H1 (cell line): ENCODE measurements at regions not wholly inside any gene's neighbourhood (a gene's known extent, or its start where the extent isn't known, plus 50 kb on each side); places are given as distances from the start of the nearest gene placed in this dataset.

Source experiments
- CTCF ChIA-PET: fragments of 300-600 bp; sonication (Branson Sonifier 250); formaldehyde crosslinking; loops from one replicate; lab custom pipeline; 2021; ENCODE audit not compliant: partially characterized antibody; lab: Charles Lee
- POLR2A ChIA-PET: fragments of 300-600 bp; sonication (Branson Sonifier 250); formaldehyde crosslinking; loops from one replicate; lab custom pipeline; 2021; ENCODE audit warnings: inconsistent platforms; ENCODE audit not compliant: partially characterized antibody; lab: Charles Lee
- DNase-seq, 2 experiments: peaks; one replicate each; pipeline versions ENCODE4 v3.0.0 to v3.0.0-alpha.2; 2010 to 2022; ENCODE audit warnings: low spot score in 2 of 2, low read depth in 1 of 2, mixed read lengths in 1 of 2
- FAIRE-seq: peaks from 2 replicates; lab custom pipeline; 2011; peaks lifted over from hg19 to GRCh38; lab: Jason Lieb, UNC
- H2AFZ ChIP-seq: 2 replicates; pipeline ENCODE4 v1.8.1; 2012; ENCODE audit warnings: low read length, inconsistent platforms
- H2AK5ac ChIP-seq: 2 replicates; pipeline ENCODE4 v1.6.1; 2013; ENCODE audit warnings: low read depth, low read length
- H2BK120ac ChIP-seq: replicated peaks from 2 replicates; pipeline ENCODE3; 2013; ENCODE audit warnings: low read depth, low read length, inconsistent platforms
- H2BK12ac ChIP-seq: 2 replicates; pipeline ENCODE4 v1.6.1; 2013; ENCODE audit warnings: low read depth, low read length
- H2BK15ac ChIP-seq: 2 replicates; pipeline ENCODE4 v1.6.1; 2013; ENCODE audit warnings: low read length
- H2BK20ac ChIP-seq: 2 replicates; pipeline ENCODE4 v1.6.1; 2013; ENCODE audit warnings: low read length
- H2BK5ac ChIP-seq: 2 replicates; pipeline ENCODE4 v1.6.1; 2013; ENCODE audit warnings: low read depth, low read length
- H3K14ac ChIP-seq: 2 replicates; pipeline ENCODE4 v1.6.1; 2013; ENCODE audit warnings: inconsistent platforms; ENCODE audit not compliant: insufficient read length
- H3K18ac ChIP-seq: 2 replicates; pipeline ENCODE4 v1.6.1; 2013; ENCODE audit warnings: low read length; ENCODE audit errors: extremely low read depth
- H3K23ac ChIP-seq: 2 replicates; pipeline ENCODE4 v1.6.1; 2013; ENCODE audit warnings: inconsistent platforms; ENCODE audit not compliant: insufficient read length
- H3K23me2 ChIP-seq: 2 replicates; pipeline ENCODE4 v1.6.1; 2013; ENCODE audit warnings: low read depth, low read length
- H3K27ac ChIP-seq: 2 replicates; pipeline ENCODE4 v1.6.1; 2011; ENCODE audit warnings: low read depth, low read length, inconsistent platforms
- H3K27me3 ChIP-seq, 4 experiments: replicated peaks in 1 of 4; 1 replicate in 1 of 4; 2 replicates in 3 of 4; pipeline versions ENCODE4 v1.6.1 to v1.8.1; 2011 to 2013; ENCODE audit warnings: low read length in 3 of 4, mild to moderate bottlenecking in 3 of 4, inconsistent platforms in 2 of 4, mixed read lengths in 2 of 4, moderate library complexity in 1 of 4; ENCODE audit not compliant: control insufficient read depth in 3 of 4, insufficient read depth in 3 of 4; ENCODE audit errors: extremely low read depth in 1 of 4
- H3K36me3 ChIP-seq, 4 experiments: 2 replicates each; pipeline versions ENCODE4 v1.6.1 to v1.8.1; 2011 to 2013; ENCODE audit warnings: mild to moderate bottlenecking in 4 of 4, low read length in 3 of 4, moderate library complexity in 2 of 4, control low read depth in 1 of 4, inconsistent platforms in 1 of 4; ENCODE audit not compliant: insufficient read depth in 4 of 4, control insufficient read depth in 2 of 4
- H3K4ac ChIP-seq: replicated peaks from 2 replicates; pipeline ENCODE3; 2013; ENCODE audit warnings: low read length, low read depth, mixed read lengths, inconsistent platforms; ENCODE audit not compliant: insufficient read length
- H3K4me1 ChIP-seq, 4 experiments: replicated peaks in 1 of 4; 1 replicate in 1 of 4; 2 replicates in 3 of 4; pipeline versions ENCODE4 v1.6.1 to v1.8.1; 2011 to 2013; ENCODE audit warnings: low read length in 3 of 4, inconsistent platforms in 2 of 4, mixed read lengths in 1 of 4; ENCODE audit not compliant: insufficient read depth in 4 of 4, control insufficient read depth in 3 of 4
- H3K4me2 ChIP-seq, 2 experiments: 2 replicates each; pipeline versions ENCODE4 v1.6.1 to v1.8.1; 2011 to 2013; ENCODE audit warnings: low read depth in 2 of 2, low read length in 2 of 2, control low read depth in 1 of 2, inconsistent platforms in 1 of 2, mild to moderate bottlenecking in 1 of 2; ENCODE audit not compliant: insufficient read depth in 1 of 2
- H3K4me3 ChIP-seq, 4 experiments: fragments of 200-600, 300-600 bp in 1 of 4; sonication (generic), shearing (Covaris generic), sonication (Bioruptor Twin) in 1 of 4; 2 replicates each; pipeline versions ENCODE4 v1.5.1 to v1.8.1; 2011 to 2016; ENCODE audit warnings: low read length in 4 of 4, low read depth in 3 of 4, control low read depth in 2 of 4, inconsistent platforms in 2 of 4, mild to moderate bottlenecking in 2 of 4, mixed read lengths in 1 of 4, moderate library complexity in 1 of 4; ENCODE audit not compliant: insufficient read depth in 2 of 4; ENCODE audit errors: extremely low read depth in 1 of 4
- H3K56ac ChIP-seq: replicated peaks from 2 replicates; pipeline ENCODE3; 2013; ENCODE audit warnings: low read depth, mild to moderate bottlenecking, mixed read lengths, low read length, inconsistent platforms; ENCODE audit not compliant: insufficient read length
- H3K79me1 ChIP-seq: 2 replicates; pipeline ENCODE4 v1.6.1; 2013; ENCODE audit warnings: low read depth, low read length, control low read depth
- H3K79me2 ChIP-seq, 2 experiments: 2 replicates each; pipeline versions ENCODE4 v1.6.1 to v1.8.1; 2012 to 2013; ENCODE audit warnings: low read length in 2 of 2, mild to moderate bottlenecking in 2 of 2, inconsistent platforms in 1 of 2; ENCODE audit not compliant: insufficient read depth in 2 of 2, control insufficient read depth in 1 of 2
- H3K9ac ChIP-seq, 4 experiments: replicated peaks in 1 of 4; 1 replicate in 1 of 4; 2 replicates in 3 of 4; pipeline versions ENCODE4 v1.6.1 to v1.8.1; 2011 to 2013; ENCODE audit warnings: low read depth in 3 of 4, low read length in 3 of 4, control low read depth in 2 of 4, mild to moderate bottlenecking in 2 of 4, moderate library complexity in 2 of 4, inconsistent platforms in 1 of 4; ENCODE audit errors: extremely low read depth in 1 of 4
- H3K9me3 ChIP-seq, 2 experiments: 2 replicates each; pipeline versions ENCODE4 v1.6.1 to v1.8.1; 2012 to 2013; ENCODE audit warnings: mild to moderate bottlenecking in 2 of 2, moderate library complexity in 2 of 2, control low read depth in 1 of 2, inconsistent platforms in 1 of 2, low read depth in 1 of 2, low read length in 1 of 2, mixed read lengths in 1 of 2; ENCODE audit not compliant: insufficient read depth in 2 of 2
- H4K20me1 ChIP-seq, 2 experiments: replicated peaks in 1 of 2; 2 replicates each; pipeline versions ENCODE3 to v1.8.1; 2011 to 2013; ENCODE audit warnings: inconsistent platforms in 2 of 2, low read length in 2 of 2, mild to moderate bottlenecking in 1 of 2; ENCODE audit not compliant: insufficient read depth in 2 of 2, control insufficient read depth in 1 of 2
- H4K5ac ChIP-seq: 2 replicates; pipeline ENCODE4 v1.6.1; 2013; ENCODE audit warnings: low read length, low read depth, mixed read lengths, inconsistent platforms; ENCODE audit not compliant: insufficient read length
- H4K8ac ChIP-seq: 2 replicates; pipeline ENCODE4 v1.8.0; 2013; ENCODE audit warnings: mild to moderate bottlenecking, moderate library complexity, low read length, inconsistent platforms; ENCODE audit not compliant: insufficient read depth; ENCODE audit errors: extremely low read depth
- H4K91ac ChIP-seq: replicated peaks from 2 replicates; pipeline ENCODE3; 2013; ENCODE audit warnings: low read length, mixed read lengths, inconsistent platforms; ENCODE audit not compliant: insufficient read length
- RFX5 ChIP-seq: IDR thresholded peaks from 2 replicates; pipeline ENCODE4 v1.6.1; 2011; ENCODE audit warnings: low read depth, low read length, improper control_type of control experiment, borderline replicate concordance
- SP2 ChIP-seq: IDR thresholded peaks from 2 replicates; pipeline ENCODE4 v1.6.1; 2012; ENCODE audit warnings: mild to moderate bottlenecking, low read length, inconsistent platforms
- WGBS, 2 experiments: shearing (Covaris generic) in 1 of 2; methylation state at CpG; one replicate each; pipeline versions ENCODE4 v1.1.6 to v1.1.7; 2013 to 2015; ENCODE audit warnings: low lambda C conversion rate in 2 of 2, mixed read lengths in 2 of 2, inconsistent platforms in 1 of 2, low coverage in 1 of 2, missing lambda C conversion rate in 1 of 2; ENCODE audit not compliant: insufficient replicate concordance in 2 of 2, insufficient coverage in 1 of 2, insufficient read length in 1 of 2; ENCODE audit errors: extremely low coverage in 1 of 2, missing lambda C conversion rate in 1 of 2; 5-methylcytosine and 5-hydroxymethylcytosine counted together

- Histone ChIP-seq H3K4ac (no peak overlapping the region), H3K4me1 (peaks cover 0 to 6% (median 0%) of the 10 kb centered on the region in 4 experiments; a peak in 1 of 7 replicates), H4K5ac (no peak overlapping the region), H2BK5ac (no peak overlapping the region), H4K91ac (no peak overlapping the region), H3K9me3 (no peaks in the 10 kb centered on the region), H2BK15ac (no peak overlapping the region), H3K79me2 (no peaks in the 10 kb centered on the region), H4K20me1 (no peaks in the 10 kb centered on the region), H2BK120ac (no peak overlapping the region), H3K9ac (no peak overlapping the region), H3K4me3 (no peak overlapping the region), H3K18ac (no peak overlapping the region), H2BK20ac (no peak overlapping the region), H2AK5ac (no peak overlapping the region), H3K27ac (no peak overlapping the region), H2AFZ (no peak overlapping the region), H3K36me3 (no peaks in the 10 kb centered on the region; a peak in 1 of 8 replicates), H3K79me1 (no peaks in the 10 kb centered on the region), H3K23ac (no peak overlapping the region), H3K56ac (no peak overlapping the region), H3K4me2 (no peak overlapping the region), H3K23me2 (no peaks in the 10 kb centered on the region), H3K27me3 (no peaks in the 10 kb centered on the region), H3K14ac (no peak overlapping the region), H2BK12ac (no peak overlapping the region), H4K8ac (no peak overlapping the region)
- 93% methylated on average over 5 of the region's 5 CpGs; no CpG with 5 or more reads in 1 of the 2 experiments for WGBS, 2 experiments
- no peak for FAIRE-seq
- POLR2A ChIA-PET, result no interaction called here
- DNase-seq, result peak in 1 of 2 experiments; percentile 19
- CTCF ChIA-PET, result interaction anchor here (1.2 kb wide), 1 partner anchor 297 kb away, joined by 3 read pairs; no protein-coding TSS in a partner anchor
- TF ChIP-seq SP2 (no peak), RFX5 (no peak)
These were observed 316.3 kb downstream of the BCL11B start for GRCh38 chr14:98955741-98956070.
